Natural killer cell (primary cell): ENCODE measurements at regions not wholly inside any gene's neighbourhood (a gene's known extent, or its start where the extent isn't known, plus 50 kb on each side); places are given as distances from the start of the nearest gene placed in this dataset.

Experiments used
- ATAC-seq, 3 donors: fragments of 150-1000 bp in 2 of 3; fragments of 200-7000 bp in 1 of 3; cut with Tn5 transposase; 1 replicate in 1 of 3; 2 replicates in 2 of 3; pipeline ENCODE4 v1.10.0; 2021; ENCODE audit warnings: mild to moderate bottlenecking in 2 of 3, moderate library complexity in 2 of 3
- DNase-seq, 2 donors: peaks; one replicate each; pipeline versions ENCODE4 v3.0.0 to v3.0.0-alpha.2; 2013 to 2021; ENCODE audit warnings: mixed read lengths in 1 of 2
- H3K27ac ChIP-seq: one replicate; pipeline ENCODE4 v1.5.1; 2013; ENCODE audit warnings: mild to moderate bottlenecking, low read length
- H3K27me3 ChIP-seq: one replicate; pipeline ENCODE4 v1.6.1; 2013; ENCODE audit warnings: low read length; ENCODE audit not compliant: control insufficient read depth, insufficient read depth
- H3K36me3 ChIP-seq: one replicate; pipeline ENCODE4 v1.6.1; 2013; ENCODE audit warnings: low read length; ENCODE audit not compliant: control insufficient read depth, insufficient read depth
- H3K4me1 ChIP-seq: one replicate; pipeline ENCODE4 v1.6.1; 2013; ENCODE audit warnings: low read length; ENCODE audit not compliant: control insufficient read depth, insufficient read depth
- H3K4me3 ChIP-seq: one replicate; pipeline ENCODE4 v1.5.1; 2013; ENCODE audit warnings: low read length
- H3K9me3 ChIP-seq: one replicate; pipeline ENCODE4 v1.6.1; 2013; ENCODE audit warnings: low read length; ENCODE audit not compliant: control insufficient read depth, insufficient read depth
- H3K27ac Mint-ChIP-seq, 2 donors: one replicate each; pipeline ENCODE4 v1.8.0; 2022; ENCODE audit warnings: mild to moderate bottlenecking in 2 of 2, mixed read lengths in 2 of 2, moderate library complexity in 1 of 2
- H3K27me3 Mint-ChIP-seq, 2 donors: one replicate each; pipeline ENCODE4 v1.8.0; 2022; ENCODE audit warnings: low read depth in 2 of 2, mixed read lengths in 2 of 2
- H3K36me3 Mint-ChIP-seq: one replicate; pipeline ENCODE4 v1.8.0; 2022; ENCODE audit warnings: mixed read lengths
- H3K4me1 Mint-ChIP-seq, 2 donors: one replicate each; pipeline ENCODE4 v1.8.0; 2022; ENCODE audit warnings: mixed read lengths in 2 of 2
- H3K4me3 Mint-ChIP-seq: one replicate; pipeline ENCODE4 v1.8.0; 2022; ENCODE audit warnings: mild to moderate bottlenecking, moderate library complexity, mixed read lengths
- H3K9me3 Mint-ChIP-seq, 2 donors: one replicate each; pipeline ENCODE4 v1.8.0; 2022; ENCODE audit warnings: mixed read lengths in 2 of 2
- WGBS: methylation state at CpG from one replicate; pipeline ENCODE4 v1.1.7; 2013; ENCODE audit warnings: missing lambda C conversion rate; ENCODE audit not compliant: insufficient coverage; 5-methylcytosine and 5-hydroxymethylcytosine counted together
- intact Hi-C: fragments of 100-400 bp; cut with micrococcal nuclease; formaldehyde crosslinking; loops from one replicate; pipeline ENCODE4 v1.14.2; 2022
- TF ChIP-seq, protein P1 (sequence below): fragments of 200-600 bp; IDR thresholded peaks from one replicate; pipeline ENCODE4 v1.8.0; 2022; ENCODE audit warnings: antibody characterized with exemption

DNA sequence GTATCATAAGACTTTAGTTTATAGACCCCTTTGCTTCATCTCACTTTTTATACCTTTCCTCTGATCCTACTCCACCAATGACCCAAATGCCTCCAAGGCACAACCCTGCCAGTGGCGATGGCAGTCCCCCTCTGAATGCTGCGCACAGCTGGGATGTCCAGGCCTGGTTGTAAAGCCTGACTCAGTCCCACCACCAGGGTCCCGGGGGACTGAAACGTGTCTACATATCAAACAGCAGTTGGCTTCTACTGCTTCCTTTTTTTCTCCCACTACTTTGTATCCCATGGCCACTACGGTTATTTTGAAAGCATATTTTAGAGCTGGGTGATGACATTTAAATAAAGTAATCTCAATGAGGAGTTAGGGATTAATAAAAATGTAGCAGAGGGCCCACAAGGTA lies 329.8 kb upstream of the PSMD7 start:
- Histone ChIP-seq H3K36me3 (no peaks in the 10 kb centered on the region), H3K4me3 (no peak overlapping the region), H3K27me3 (no peaks in the 10 kb centered on the region), H3K4me1 (no peaks in the 10 kb centered on the region), H3K27ac (no peak overlapping the region), H3K9me3 (no peaks in the 10 kb centered on the region)
- H3K4me3 Mint-ChIP-seq: no peak overlapping the region
- no peak for ATAC-seq
- WGBS: 74% methylated on average over 5 of the region's 5 CpGs
- H3K27ac Mint-ChIP-seq: no peak overlapping the region
- H3K9me3 Mint-ChIP-seq: peaks cover 0 to 2% of the 10 kb centered on the region in 2 donors
- H3K27me3 Mint-ChIP-seq: peaks cover 0 to 5% of the 10 kb centered on the region in 2 donors
- no peaks in the 10 kb centered on the region for H3K4me1 Mint-ChIP-seq
- TF ChIP-seq, protein P1, sequence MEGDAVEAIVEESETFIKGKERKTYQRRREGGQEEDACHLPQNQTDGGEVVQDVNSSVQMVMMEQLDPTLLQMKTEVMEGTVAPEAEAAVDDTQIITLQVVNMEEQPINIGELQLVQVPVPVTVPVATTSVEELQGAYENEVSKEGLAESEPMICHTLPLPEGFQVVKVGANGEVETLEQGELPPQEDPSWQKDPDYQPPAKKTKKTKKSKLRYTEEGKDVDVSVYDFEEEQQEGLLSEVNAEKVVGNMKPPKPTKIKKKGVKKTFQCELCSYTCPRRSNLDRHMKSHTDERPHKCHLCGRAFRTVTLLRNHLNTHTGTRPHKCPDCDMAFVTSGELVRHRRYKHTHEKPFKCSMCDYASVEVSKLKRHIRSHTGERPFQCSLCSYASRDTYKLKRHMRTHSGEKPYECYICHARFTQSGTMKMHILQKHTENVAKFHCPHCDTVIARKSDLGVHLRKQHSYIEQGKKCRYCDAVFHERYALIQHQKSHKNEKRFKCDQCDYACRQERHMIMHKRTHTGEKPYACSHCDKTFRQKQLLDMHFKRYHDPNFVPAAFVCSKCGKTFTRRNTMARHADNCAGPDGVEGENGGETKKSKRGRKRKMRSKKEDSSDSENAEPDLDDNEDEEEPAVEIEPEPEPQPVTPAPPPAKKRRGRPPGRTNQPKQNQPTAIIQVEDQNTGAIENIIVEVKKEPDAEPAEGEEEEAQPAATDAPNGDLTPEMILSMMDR: no peak
- H3K36me3 Mint-ChIP-seq: no peaks in the 10 kb centered on the region
- intact Hi-C loops: no loop called here
- DNase-seq: no peak

DNA sequence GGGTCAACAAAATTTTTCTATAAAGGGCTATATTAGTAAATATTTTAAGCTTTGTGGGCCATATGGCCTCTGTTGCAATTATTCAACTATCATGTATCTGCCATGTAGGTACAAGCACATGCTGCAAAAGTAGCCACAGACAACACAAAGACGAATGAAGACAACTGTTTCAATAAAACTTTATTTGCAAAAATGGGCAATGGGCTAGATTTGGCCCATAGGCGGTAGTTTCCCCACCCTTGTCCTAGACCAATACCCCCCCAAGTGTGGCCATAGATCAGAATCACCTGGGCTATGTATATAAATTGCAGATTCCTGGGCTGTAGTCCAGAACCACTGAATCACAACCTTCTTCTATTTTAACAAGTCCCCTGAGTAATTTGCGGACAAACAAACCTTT lies 331.0 kb upstream of the PSMD7 start:
- no peaks in the 10 kb centered on the region for H3K4me1 ChIP-seq

DNA sequence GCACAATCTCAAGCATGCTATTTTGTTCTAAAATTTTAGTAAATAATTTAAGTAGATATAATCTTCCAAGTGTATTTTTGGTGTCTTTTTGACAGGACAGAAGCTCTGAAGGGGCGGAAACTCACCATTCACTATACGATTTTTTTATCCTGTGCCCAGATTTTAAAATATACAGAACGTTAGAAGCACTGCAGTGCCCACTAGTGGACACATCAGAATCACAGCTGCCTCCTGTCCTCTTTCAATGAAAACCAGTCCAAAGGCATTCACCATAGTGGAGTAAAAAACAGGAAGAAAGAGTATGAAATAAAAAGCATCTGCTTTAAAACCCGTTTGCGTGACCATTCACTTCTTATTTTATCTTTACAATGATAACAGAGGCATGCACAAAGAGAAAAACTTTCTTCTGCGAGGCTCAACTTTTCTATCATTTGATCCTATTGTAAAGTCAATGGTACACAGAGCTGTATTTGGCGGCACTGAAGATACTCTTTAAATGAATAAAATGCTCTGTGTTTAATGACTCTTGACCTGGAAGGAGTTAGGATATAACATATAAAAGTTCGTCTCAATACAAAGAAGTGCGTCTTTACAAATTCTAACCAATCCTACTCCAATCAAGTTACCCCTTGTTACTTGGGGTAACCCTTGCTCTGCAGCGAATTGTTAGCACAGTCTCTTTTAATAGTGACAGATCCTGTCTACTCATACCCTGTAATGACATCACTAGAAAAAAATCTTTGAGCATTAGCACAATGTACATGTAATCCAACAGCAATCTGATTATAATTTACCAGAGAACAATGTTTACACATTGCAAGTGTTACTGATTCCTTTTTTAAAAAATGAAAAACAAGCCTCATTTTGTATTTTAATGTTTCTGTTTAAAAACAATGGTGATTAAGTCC lies 339.8 kb upstream of the PSMD7 start:
- Mint-ChIP-seq H3K27ac (no peak overlapping the region), H3K27me3 (peaks cover 0 to 6% of the 10 kb centered on the region in 2 donors), H3K36me3 (no peaks in the 10 kb centered on the region), H3K4me1 (no peaks in the 10 kb centered on the region), H3K4me3 (no peak overlapping the region), H3K9me3 (no peaks in the 10 kb centered on the region)
- peak in 1 of 3 donors; percentile 36 for ATAC-seq
- WGBS: 44% methylated on average over 9 of the region's 10 CpGs
- Histone ChIP-seq H3K4me1 (no peaks in the 10 kb centered on the region), H3K9me3 (no peaks in the 10 kb centered on the region), H3K4me3 (no peak overlapping the region), H3K27me3 (no peaks in the 10 kb centered on the region), H3K36me3 (no peaks in the 10 kb centered on the region), H3K27ac (no peak overlapping the region)
- intact Hi-C loops: loop anchor here (2.0 kb wide), 1 partner anchor 1124 kb away; no protein-coding TSS in a partner anchor
- peak in 1 of 2 donors; percentile 54 for DNase-seq
- TF ChIP-seq, protein P1: peak; percentile 40

More for the DNA sequence above, 331.0 kb upstream of the PSMD7 start:
- no peak overlapping the region for H3K4me3 ChIP-seq
- Mint-ChIP-seq H3K27me3 (peaks cover 0 to 5% of the 10 kb centered on the region in 2 donors), H3K9me3 (peaks cover 0 to 2% of the 10 kb centered on the region in 2 donors), H3K4me3 (no peak overlapping the region), H3K4me1 (no peaks in the 10 kb centered on the region), H3K36me3 (no peaks in the 10 kb centered on the region), H3K27ac (no peak overlapping the region)
- no peak for DNase-seq
- intact Hi-C loops: no loop called here
- ATAC-seq: no peak
- no peaks in the 10 kb centered on the region for H3K36me3 ChIP-seq
- TF ChIP-seq, protein P1: no peak
- H3K9me3 ChIP-seq: no peaks in the 10 kb centered on the region
- H3K27ac ChIP-seq: no peak overlapping the region
- no peaks in the 10 kb centered on the region for H3K27me3 ChIP-seq
- 94% methylated on average over 3 of the region's 3 CpGs for WGBS
